ENCODE measurements at regions not wholly inside any gene's neighbourhood (a gene's known extent, or its start where the extent isn't known, plus 50 kb on each side); places are given as distances from the start of the nearest gene placed in this dataset.

GRCh38 chr6:138654715-138655634, 118.6 kb upstream of the CCDC28A start:
- TF ChIP-seq, protein P1, sequence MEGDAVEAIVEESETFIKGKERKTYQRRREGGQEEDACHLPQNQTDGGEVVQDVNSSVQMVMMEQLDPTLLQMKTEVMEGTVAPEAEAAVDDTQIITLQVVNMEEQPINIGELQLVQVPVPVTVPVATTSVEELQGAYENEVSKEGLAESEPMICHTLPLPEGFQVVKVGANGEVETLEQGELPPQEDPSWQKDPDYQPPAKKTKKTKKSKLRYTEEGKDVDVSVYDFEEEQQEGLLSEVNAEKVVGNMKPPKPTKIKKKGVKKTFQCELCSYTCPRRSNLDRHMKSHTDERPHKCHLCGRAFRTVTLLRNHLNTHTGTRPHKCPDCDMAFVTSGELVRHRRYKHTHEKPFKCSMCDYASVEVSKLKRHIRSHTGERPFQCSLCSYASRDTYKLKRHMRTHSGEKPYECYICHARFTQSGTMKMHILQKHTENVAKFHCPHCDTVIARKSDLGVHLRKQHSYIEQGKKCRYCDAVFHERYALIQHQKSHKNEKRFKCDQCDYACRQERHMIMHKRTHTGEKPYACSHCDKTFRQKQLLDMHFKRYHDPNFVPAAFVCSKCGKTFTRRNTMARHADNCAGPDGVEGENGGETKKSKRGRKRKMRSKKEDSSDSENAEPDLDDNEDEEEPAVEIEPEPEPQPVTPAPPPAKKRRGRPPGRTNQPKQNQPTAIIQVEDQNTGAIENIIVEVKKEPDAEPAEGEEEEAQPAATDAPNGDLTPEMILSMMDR (IDR thresholded peaks at IDR 0.05; ENCODE audit: insufficient read depth, low read length), result no peak
- H3K4me3 ChIP-seq (ENCODE audit: low read depth, low read length), result no peak overlapping the region
- peak; percentile 27 for DNase-seq (ENCODE audit: low read depth)

DNA sequence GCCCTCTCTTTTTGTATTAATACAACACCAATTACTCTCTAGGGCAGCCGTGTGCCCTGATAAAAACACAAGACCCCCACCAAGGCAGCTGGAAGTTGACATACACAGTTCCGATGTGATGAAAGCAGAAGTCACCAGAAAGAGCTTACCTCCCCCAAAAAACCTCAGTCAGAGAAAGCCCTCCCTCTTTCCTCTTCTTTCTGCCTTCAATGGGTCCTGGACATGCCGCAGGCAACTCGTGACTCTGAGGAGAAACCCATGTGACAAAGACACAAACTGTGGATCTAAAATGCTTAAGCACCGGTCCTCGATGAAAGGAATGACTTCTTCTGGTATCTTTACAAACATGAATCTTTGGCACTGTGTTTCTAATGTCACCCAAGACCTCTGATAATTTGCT, 117.7 kb upstream of the CCDC28A start:
- no peak for DNase-seq (ENCODE audit: low read depth)
- TF ChIP-seq, protein P1 (IDR thresholded peaks at IDR 0.05; ENCODE audit: insufficient read depth, low read length), result no peak
- no peak overlapping the region for H3K4me3 ChIP-seq (ENCODE audit: low read depth, low read length)

DNA sequence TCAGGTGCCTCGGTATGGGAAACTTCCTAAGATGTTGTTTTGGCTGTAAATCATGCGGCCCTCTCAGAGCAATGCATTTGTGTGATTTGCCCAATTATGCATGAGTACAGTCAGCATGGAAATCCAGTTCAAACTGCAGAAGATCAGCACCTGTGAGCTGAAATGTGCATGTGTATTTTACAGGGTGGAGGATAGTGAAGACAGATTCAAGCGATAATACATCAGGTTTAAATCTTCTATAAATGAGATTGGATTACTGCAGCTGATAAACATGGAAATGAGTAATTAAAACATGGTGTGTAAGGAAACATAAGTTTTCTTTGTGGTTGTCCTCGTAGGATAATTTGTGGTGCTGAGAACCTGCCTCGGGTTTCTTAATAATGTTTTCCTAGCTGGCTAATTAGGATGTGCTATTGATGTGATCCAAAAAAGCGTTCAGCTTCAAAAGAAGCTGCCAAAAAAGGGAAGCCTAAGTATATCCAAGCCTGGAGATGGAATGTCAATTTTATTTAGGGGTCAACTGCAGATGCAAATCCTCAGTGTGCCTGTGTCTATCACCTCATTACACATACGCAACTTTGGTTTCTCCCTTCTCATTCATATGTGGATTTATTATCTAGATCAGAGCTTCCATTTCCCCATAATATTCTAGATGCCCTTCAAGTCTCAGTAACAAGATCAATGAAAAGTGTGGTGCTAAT, 117.1 kb upstream of the CCDC28A start:
- DNase-seq (ENCODE audit: low read depth), result no peak
- no peak overlapping the region for H3K4me3 ChIP-seq (ENCODE audit: low read depth, low read length)
- TF ChIP-seq, protein P1 (IDR thresholded peaks at IDR 0.05; ENCODE audit: insufficient read depth, low read length), result no peak

- H3K4me3 ChIP-seq (ENCODE audit: low read depth, low read length), result no peak overlapping the region
- TF ChIP-seq, protein P1 (IDR thresholded peaks at IDR 0.05; ENCODE audit: insufficient read depth, low read length), result no peak
- no peak for DNase-seq (ENCODE audit: low read depth)
Observed at GRCh38 chr6:138657065-138657425, 116.5 kb upstream of the CCDC28A start.

GRCh38 chr6:138659998-138660397, 113.6 kb upstream of the CCDC28A start:
- H3K4me3 ChIP-seq (ENCODE audit: low read depth, low read length), result no peak overlapping the region
- TF ChIP-seq, protein P1 (IDR thresholded peaks at IDR 0.05; ENCODE audit: insufficient read depth, low read length), result no peak
- DNase-seq (ENCODE audit: low read depth), result no peak

DNA sequence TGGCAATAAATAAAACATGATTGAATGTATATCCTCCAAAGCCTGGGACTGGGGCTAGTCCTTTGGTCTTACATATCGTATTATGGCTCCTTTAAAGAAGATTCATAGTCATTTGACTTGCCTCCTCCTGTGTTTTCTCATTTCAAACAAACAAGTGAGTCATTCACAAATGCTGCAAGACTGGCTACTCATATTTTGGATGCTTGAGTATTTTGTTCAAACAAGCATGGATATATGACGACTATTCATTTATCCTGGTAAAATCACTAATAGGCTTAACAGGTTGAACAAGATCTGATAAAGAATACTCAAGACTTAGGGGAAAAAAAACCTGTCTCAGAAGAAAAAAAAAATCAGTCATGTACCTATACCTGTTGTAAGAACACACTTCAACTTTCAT, 111.1 kb upstream of the CCDC28A start:
- H3K4me3 ChIP-seq (ENCODE audit: low read depth, low read length), result no peak overlapping the region
- TF ChIP-seq, protein P1 (IDR thresholded peaks at IDR 0.05; ENCODE audit: insufficient read depth, low read length), result no peak
- DNase-seq (ENCODE audit: low read depth), result no peak
